T-helper 22 cell (primary cell): ENCODE measurements at regions not wholly inside any gene's neighbourhood (a gene's known extent, or its start where the extent isn't known, plus 50 kb on each side); places are given as distances from the start of the nearest gene placed in this dataset.
"Not testable (repeated sequence)": the region's sequence is repeated elsewhere in the genome, so short reads cannot be mapped to it uniquely, and the experiment has no call there.

Experiments used
- DNase-seq: peaks from one replicate; pipeline ENCODE4 v3.0.0-alpha.2; 2020; ENCODE audit warnings: low read depth

- DNase-seq: no peak
Measured at GRCh38 chr1:30151119-30151518, 572.3 kb downstream of the MATN1 start.

GRCh38 chr1:30149226-30149625 is 574.2 kb downstream of the MATN1 start:
- no peak for DNase-seq

- DNase-seq: no peak
Measured at GRCh38 chr1:30148676-30149075, 574.7 kb downstream of the MATN1 start.

GRCh38 chr1:30147188-30147587 is 576.2 kb downstream of the MATN1 start:
- DNase-seq: no peak

- no peak for DNase-seq
Measured at GRCh38 chr1:30146448-30146847, 576.9 kb downstream of the MATN1 start.

- DNase-seq: no peak
Measured at GRCh38 chr1:30145723-30146303, 577.6 kb downstream of the MATN1 start.

GRCh38 chr1:30144831-30145230 is 578.6 kb downstream of the MATN1 start:
- no peak for DNase-seq

GRCh38 chr1:30143517-30143916 is 579.9 kb downstream of the MATN1 start:
- DNase-seq: no peak

- DNase-seq: no peak
Measured at GRCh38 chr1:30140566-30140965, 582.8 kb downstream of the MATN1 start.

- DNase-seq: no peak
Measured at GRCh38 chr1:30138891-30139290, 584.5 kb downstream of the MATN1 start.

GRCh38 chr1:30137001-30137400 is 586.4 kb downstream of the MATN1 start:
- DNase-seq: no peak

- DNase-seq: no peak
Measured at GRCh38 chr1:30135698-30136097, 587.7 kb downstream of the MATN1 start.

GRCh38 chr1:30134466-30135217 is 588.7 kb downstream of the MATN1 start:
- DNase-seq: no peak

GRCh38 chr1:30133414-30134055 is 589.9 kb downstream of the MATN1 start:
- DNase-seq: no peak

GRCh38 chr1:30132602-30133286 is 590.6 kb downstream of the MATN1 start:
- DNase-seq: no peak

GRCh38 chr1:30130566-30130965 is 592.8 kb downstream of the MATN1 start:
- DNase-seq: not testable (repeated sequence)

- no peak for DNase-seq
Measured at GRCh38 chr1:30130099-30130498, 593.3 kb downstream of the MATN1 start.

- DNase-seq: no peak
Measured at GRCh38 chr1:30129421-30130055, 593.8 kb downstream of the MATN1 start.

- no peak for DNase-seq
Measured at GRCh38 chr1:30129001-30129408, 594.4 kb downstream of the MATN1 start.

- DNase-seq: no peak
Measured at GRCh38 chr1:30126848-30127247, 596.5 kb downstream of the MATN1 start.

GRCh38 chr1:30125821-30126170 is 597.6 kb downstream of the MATN1 start:
- no peak for DNase-seq

GRCh38 chr1:30125021-30125820 is 598.2 kb downstream of the MATN1 start:
- DNase-seq: no peak
